GM12878 (cell line): ENCODE measurements at regions not wholly inside any gene's neighbourhood (a gene's known extent, or its start where the extent isn't known, plus 50 kb on each side); places are given as distances from the start of the nearest gene placed in this dataset.

Source experiments
- ATAC-seq: fragments of 200-7000 bp; cut with Tn5 transposase; 3 replicates; pipeline ENCODE4 v1.9.1; 2020; ENCODE audit warnings: mild to moderate bottlenecking, moderate library complexity
- BruUV-seq: library from RNA; stranded (reverse); fragments of 400-500 nt; replicated peaks from 2 replicates; lab custom pipeline; 2021; lab: Mats Ljungman, UMichigan
- CTCF ChIA-PET: fragments of 300-600 bp; sonication (Branson Sonifier 250); formaldehyde crosslinking; extraction: SDS; loops from one replicate; lab custom pipeline; 2021; ENCODE audit warnings: inconsistent platforms; lab: Yijun Ruan, JAX
- POLR2A ChIA-PET: fragments of 350-600 bp; formaldehyde crosslinking; extraction: SDS; loops from one replicate; lab custom pipeline; 2021; ENCODE audit warnings: inconsistent platforms; lab: Charles Lee
- RAD21 ChIA-PET: fragments of 300-600 bp; sonication (Branson Sonifier 250); formaldehyde crosslinking; loops from one replicate; lab custom pipeline; 2023; ENCODE audit warnings: antibody characterized with exemption; ENCODE audit not compliant: unreplicated experiment; lab: Charles Lee
- SMC1A ChIA-PET: fragments of 300-600 bp; sonication (Branson Sonifier 250); formaldehyde crosslinking; loops from one replicate; lab custom pipeline; 2023; ENCODE audit not compliant: unreplicated experiment, uncharacterized antibody; lab: Charles Lee
- DNase-seq: peaks from one replicate; pipeline ENCODE4 v3.0.0-alpha.2; 2011; ENCODE audit warnings: low read depth, low spot score
- FAIRE-seq: peaks from 3 replicates; lab custom pipeline; 2011; peaks lifted over from hg19 to GRCh38; lab: Jason Lieb, UNC
- H2AFZ ChIP-seq: 2 replicates; pipeline ENCODE4 v1.6.0; 2011; ENCODE audit warnings: low read depth, low read length, control low read depth; ENCODE audit not compliant: control insufficient read depth
- H3K27ac ChIP-seq: 2 replicates; pipeline ENCODE4 v1.5.1; 2011; ENCODE audit warnings: control low read depth; ENCODE audit not compliant: control insufficient read depth, insufficient read depth
- H3K27me3 ChIP-seq, 2 experiments: replicated peaks in 1 of 2; 2 replicates each; pipeline versions ENCODE4 v1.6.0 to v1.6.1; 2011; ENCODE audit warnings: low read length in 1 of 2; ENCODE audit not compliant: control insufficient read depth in 2 of 2, insufficient read depth in 2 of 2
- H3K36me3 ChIP-seq, 2 experiments: 2 replicates each; pipeline ENCODE4 v1.5.1; 2011; ENCODE audit warnings: low read length in 1 of 2; ENCODE audit not compliant: control insufficient read depth in 2 of 2, insufficient read depth in 2 of 2
- H3K4me1 ChIP-seq: 2 replicates; pipeline ENCODE4 v1.6.1; 2011; ENCODE audit warnings: mild to moderate bottlenecking, low read length, moderate library complexity, mixed read lengths; ENCODE audit not compliant: control insufficient read depth, insufficient read depth
- H3K4me2 ChIP-seq: 2 replicates; pipeline ENCODE4 v1.6.0; 2011; ENCODE audit warnings: control low read depth; ENCODE audit not compliant: control insufficient read depth, insufficient read depth
- H3K4me3 ChIP-seq: fragments of 200-600 bp; sonication (generic); 2 replicates; pipeline ENCODE4 v1.5.1; 2016
- H3K79me2 ChIP-seq: 2 replicates; pipeline ENCODE4 v1.6.0; 2011; ENCODE audit warnings: low read length; ENCODE audit not compliant: control insufficient read depth, insufficient read depth
- H3K9ac ChIP-seq: 2 replicates; pipeline ENCODE4 v1.8.0; 2011; ENCODE audit warnings: low read length, control low read depth, mixed read lengths; ENCODE audit not compliant: control insufficient read depth, insufficient read depth
- H3K9me3 ChIP-seq: replicated peaks from 3 replicates; pipeline ENCODE4 v1.5.1; 2011; ENCODE audit warnings: mild to moderate bottlenecking, low read length; ENCODE audit not compliant: control insufficient read depth, insufficient read depth
- H4K20me1 ChIP-seq: 2 replicates; pipeline ENCODE4 v1.6.0; 2011; ENCODE audit not compliant: control insufficient read depth, insufficient read depth
- ASH2L ChIP-seq: fragments of 300-600, 200-600 bp; sonication (generic); IDR thresholded peaks from 2 replicates; pipeline ENCODE4 v1.6.1; 2017; ENCODE audit warnings: low read depth, mild to moderate bottlenecking, borderline replicate concordance
- EED ChIP-seq: sonication (generic); IDR thresholded peaks from 2 replicates; pipeline ENCODE4 v1.6.1; 2016; ENCODE audit warnings: antibody characterized with exemption, low read depth
- EGR1 ChIP-seq, 2 experiments: IDR thresholded peaks; 1 replicate in 1 of 2; 2 replicates in 1 of 2; pipeline ENCODE4 v1.6.1; 2011 to 2012; ENCODE audit warnings: low read depth in 2 of 2, low read length in 2 of 2, borderline replicate concordance in 1 of 2, mild to moderate bottlenecking in 1 of 2, moderate library complexity in 1 of 2
- IKZF2 ChIP-seq, 2 experiments: fragments of 450-650 bp; IDR thresholded peaks; 2 replicates each; pipeline ENCODE4 v1.6.1; 2017; ENCODE audit warnings: mild to moderate bottlenecking in 2 of 2, moderate library complexity in 2 of 2
- KDM1A ChIP-seq: fragments of 200-600 bp; sonication (generic); IDR thresholded peaks from 2 replicates; pipeline ENCODE4 v1.6.1; 2016; ENCODE audit warnings: borderline replicate concordance
- NR2C2 ChIP-seq: IDR thresholded peaks from 2 replicates; pipeline ENCODE4 v1.6.1; 2011; ENCODE audit warnings: borderline replicate concordance, low read depth; ENCODE audit not compliant: control insufficient read depth, insufficient read length
- POLR2AphosphoS5 ChIP-seq: IDR thresholded peaks from 2 replicates; pipeline ENCODE4 v1.6.1; 2011; ENCODE audit warnings: mild to moderate bottlenecking, low read length, inconsistent platforms
- RUNX3 ChIP-seq: IDR thresholded peaks from 2 replicates; pipeline ENCODE4 v1.6.1; 2012; ENCODE audit warnings: low read length, inconsistent platforms
- SMAD5 ChIP-seq: IDR thresholded peaks from 2 replicates; pipeline ENCODE4 v1.6.1; 2016; ENCODE audit warnings: antibody characterized with exemption, low read depth
- SREBF2 ChIP-seq: IDR thresholded peaks from 2 replicates; pipeline ENCODE4 v1.6.1; 2012; ENCODE audit warnings: mild to moderate bottlenecking, low read length
- STAT1 ChIP-seq: fragments of 450-650 bp; conservative IDR thresholded peaks from 2 replicates; pipeline ENCODE4 v1.6.1; 2014; ENCODE audit warnings: antibody characterized with exemption, mild to moderate bottlenecking
- SUZ12 ChIP-seq: fragments of 200-600 bp; sonication (generic); IDR thresholded peaks from one replicate; pipeline ENCODE4 v1.6.1; 2018; ENCODE audit warnings: antibody characterized with exemption, mild to moderate bottlenecking; ENCODE audit not compliant: unreplicated experiment
- TAF1 ChIP-seq: IDR thresholded peaks from 2 replicates; pipeline ENCODE4 v1.6.1; 2011; ENCODE audit warnings: mild to moderate bottlenecking, low read depth, low read length, borderline replicate concordance
- WRNIP1 ChIP-seq: IDR thresholded peaks from 2 replicates; pipeline ENCODE4 v1.6.1; 2011; ENCODE audit warnings: low read depth, low read length, improper control_type of control experiment, borderline replicate concordance
- YBX1 ChIP-seq: fragments of 450-650 bp; IDR thresholded peaks from 2 replicates; pipeline ENCODE4 v1.6.1; 2016; ENCODE audit warnings: antibody characterized with exemption
- ZNF274 ChIP-seq: IDR thresholded peaks from one replicate; pipeline ENCODE4 v1.8.0; 2011; ENCODE audit not compliant: insufficient read length, insufficient read depth
- ZSCAN29 ChIP-seq: fragments of 450-650 bp; IDR thresholded peaks from 2 replicates; pipeline ENCODE4 v1.6.1; 2017; ENCODE audit warnings: mild to moderate bottlenecking, moderate library complexity
- WGBS: methylation state at CpG from one replicate; pipeline ENCODE4 v1.1.6; 2016; ENCODE audit warnings: low lambda C conversion rate; ENCODE audit not compliant: insufficient replicate concordance, insufficient coverage; ENCODE audit errors: missing lambda C conversion rate; 5-methylcytosine and 5-hydroxymethylcytosine counted together
- in situ Hi-C: fragments of 300-500 bp; cut with MboI; formaldehyde crosslinking; loops from 9 replicates; pipeline ENCODE4 v1.14.3; 2018; ENCODE audit warnings: mixed read lengths
- intact Hi-C: fragments of 100-400 bp; cut with micrococcal nuclease; formaldehyde crosslinking; loops from one replicate; pipeline ENCODE4 v1.14.2; 2022; ENCODE audit not compliant: unreplicated experiment

DNA sequence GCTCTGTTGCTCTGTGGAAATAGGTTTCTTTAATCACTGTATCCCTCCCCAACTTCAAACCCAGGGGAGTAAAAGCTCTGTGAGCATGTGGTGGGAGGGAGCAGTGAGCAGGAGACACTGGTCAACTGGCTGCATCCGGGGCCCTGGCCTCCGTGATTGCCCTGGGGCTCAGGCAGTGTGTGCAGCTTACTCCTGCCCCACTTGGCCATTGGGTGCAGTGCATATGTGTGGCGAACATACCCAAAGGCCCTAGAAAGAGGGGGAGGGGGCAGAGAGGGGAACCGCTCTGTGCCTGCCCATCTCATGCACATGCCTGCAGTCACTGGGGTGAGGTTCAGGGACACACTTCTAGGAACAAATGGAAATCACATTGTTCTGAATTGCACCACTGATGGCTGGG, 378.7 kb downstream of the ZBBX start:
- ATAC-seq: peak; percentile 69
- Histone ChIP-seq H2AFZ (no peak overlapping the region), H3K4me2 (no peak overlapping the region), H3K4me3 (no peak overlapping the region), H3K36me3 (no peaks in the 10 kb centered on the region), H3K27ac (no peak overlapping the region), H3K27me3 (no peaks in the 10 kb centered on the region), H3K4me1 (no peaks in the 10 kb centered on the region), H3K9ac (no peak overlapping the region), H3K79me2 (no peaks in the 10 kb centered on the region), H3K9me3 (no peaks in the 10 kb centered on the region), H4K20me1 (no peaks in the 10 kb centered on the region)
- FAIRE-seq: no peak
- TF ChIP-seq ASH2L (no peak), SREBF2 (no peak), IKZF2 (IDR thresholded peaks at IDR 0.05) (no peak), KDM1A (no peak), ZNF274 (no peak), NR2C2 (no peak), WRNIP1 (no peak), TAF1 (no peak), ZSCAN29 (no peak), STAT1 (no peak), RUNX3 (no peak), EED (no peak), SMAD5 (no peak), SUZ12 (no peak), EGR1 (IDR thresholded peaks at IDR 0.05; ENCODE audit: borderline replicate concordance in 1 of 2, low read depth in 2 of 2, low read length in 2 of 2) (no peak), POLR2AphosphoS5 (no peak), YBX1 (no peak)
- ChIA-PET SMC1A (no interaction called here), CTCF (no interaction called here), RAD21 (no interaction called here), POLR2A (no interaction called here)
- DNase-seq: no peak
- BruUV-seq: no TSS peak
- in situ Hi-C loops (no loop called here), intact Hi-C loops (no loop called here)
- 46% methylated on average over 3 of the region's 4 CpGs for WGBS
